Stimulated activated CD8-positive, alpha-beta memory T cell treated with anti-CD3 and anti-CD28 coated beads, Interleukin-7, amount 100 ng/mL, for 24 hours (primary cell): ENCODE measurements at regions not wholly inside any gene's neighbourhood (a gene's known extent, or its start where the extent isn't known, plus 50 kb on each side); places are given as distances from the start of the nearest gene placed in this dataset.
"Not testable (repeated sequence)": the region's sequence is repeated elsewhere in the genome, so short reads cannot be mapped to it uniquely, and the experiment has no call there.

Experiments used
- DNase-seq: peaks from one replicate; pipeline ENCODE4 v3.0.0-alpha.2; 2020; ENCODE audit warnings: low read depth

DNA sequence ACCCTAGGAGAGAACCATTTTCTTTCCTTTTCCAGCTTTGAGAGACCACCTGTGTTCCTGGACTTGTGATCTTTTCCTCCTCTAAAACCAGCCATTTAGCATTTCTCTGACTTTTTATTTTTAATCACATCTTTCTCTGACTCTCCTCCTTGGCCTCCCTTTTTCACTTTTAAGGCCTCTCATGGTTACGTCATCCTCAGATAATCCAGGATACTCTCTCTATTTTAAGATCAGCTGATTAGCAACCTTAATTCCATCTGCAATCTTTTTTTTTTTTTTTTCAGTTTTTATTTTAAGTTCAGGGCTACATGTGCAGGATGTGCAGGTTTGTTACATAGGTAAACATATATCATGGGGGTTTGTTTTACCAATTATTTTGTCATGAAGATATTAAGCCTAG, 54.0 kb downstream of the RFPL4B start:
- DNase-seq = no peak

- no peak for DNase-seq
These were observed 60.0 kb downstream of the RFPL4B start for GRCh38 chr6:112407101-112407590.

GRCh38 chr6:112408522-112408921, 61.4 kb downstream of the RFPL4B start:
- no peak for DNase-seq

- no peak for DNase-seq
These were observed 62.2 kb downstream of the RFPL4B start for GRCh38 chr6:112409311-112409710.

GRCh38 chr6:112413780-112414179, 66.7 kb downstream of the RFPL4B start:
- no peak for DNase-seq

DNA sequence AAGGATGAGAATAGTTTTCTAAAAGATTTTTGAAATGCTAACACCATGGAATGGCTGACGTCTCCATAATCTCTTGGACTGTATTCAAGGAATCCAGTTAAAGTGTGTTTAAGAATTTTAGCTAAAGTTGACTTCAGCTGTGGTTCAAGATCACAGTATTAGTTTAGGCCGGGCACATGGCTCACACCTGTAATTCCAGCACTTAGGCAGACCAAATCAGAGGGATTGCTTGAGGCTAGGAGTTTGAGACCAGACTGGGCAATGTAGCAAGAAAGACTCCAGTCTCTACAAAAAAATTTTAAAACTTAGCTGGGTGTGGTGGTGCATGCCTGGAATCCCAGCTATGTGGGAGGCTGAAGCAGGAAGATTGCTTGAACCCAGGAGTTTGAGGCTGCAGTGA, 68.2 kb downstream of the RFPL4B start:
- no peak for DNase-seq

- DNase-seq = no peak
These were observed 69.7 kb downstream of the RFPL4B start for GRCh38 chr6:112416866-112417265.

DNA sequence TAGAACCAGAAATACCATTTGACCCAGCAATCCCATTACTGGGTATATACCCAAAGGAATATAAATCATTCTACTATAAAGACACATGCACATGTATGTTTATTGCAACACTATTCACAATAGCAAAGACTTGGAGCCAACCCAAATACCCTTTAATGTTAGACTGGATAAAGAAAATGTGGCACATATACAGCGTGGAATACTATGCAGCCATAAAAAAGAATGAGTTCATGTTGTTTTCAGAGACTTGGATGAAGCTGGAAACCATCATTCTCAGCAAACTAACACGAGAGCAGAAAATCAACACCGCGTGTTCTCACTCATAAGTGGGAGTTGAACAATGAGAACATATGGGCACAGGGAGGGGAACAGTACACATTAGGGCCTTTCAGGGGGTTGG, 79.9 kb downstream of the RFPL4B start:
- not testable (repeated sequence) for DNase-seq

DNA sequence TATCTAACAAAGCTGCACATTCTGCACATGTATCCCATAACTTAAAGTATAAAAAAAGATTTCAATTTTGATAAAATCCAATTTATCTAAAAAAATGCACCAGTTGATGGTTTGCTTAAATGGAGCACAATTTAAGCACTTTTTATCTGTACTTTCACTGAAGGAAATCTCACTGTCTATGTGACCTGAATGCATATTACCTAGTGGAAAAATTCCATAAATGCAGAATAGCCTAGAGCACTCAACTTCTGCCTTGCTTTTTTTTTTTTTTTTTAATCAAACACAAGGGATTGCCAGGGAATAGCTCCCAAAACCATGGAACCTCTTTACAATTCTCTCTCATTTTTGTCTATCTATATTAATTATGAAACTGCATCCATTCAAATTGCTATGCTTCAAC, 80.4 kb downstream of the RFPL4B start:
- no peak for DNase-seq

DNA sequence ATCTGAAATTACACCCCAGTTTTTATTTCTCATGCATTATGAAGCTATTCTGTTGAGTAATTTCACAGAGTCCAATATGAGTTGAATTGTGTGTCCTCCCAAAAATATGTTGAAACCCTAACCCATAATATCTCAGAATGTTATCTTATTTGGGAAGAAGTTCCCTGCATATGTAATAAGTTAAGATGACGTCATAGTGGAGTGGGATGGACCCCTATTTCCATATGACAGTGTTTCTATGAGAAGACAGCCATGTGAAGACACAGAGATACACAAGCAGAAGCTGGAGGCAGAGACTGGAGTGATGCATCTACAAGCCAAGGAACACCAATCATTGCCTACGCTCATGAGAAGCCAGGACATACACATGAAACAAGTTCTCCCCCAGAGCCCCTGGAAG, 81.3 kb downstream of the RFPL4B start:
- DNase-seq = no peak

- DNase-seq = no peak
These were observed 82.1 kb downstream of the RFPL4B start for GRCh38 chr6:112429226-112429625.

- no peak for DNase-seq
These were observed 84.7 kb downstream of the RFPL4B start for GRCh38 chr6:112431803-112432202.

- DNase-seq = no peak
These were observed 85.7 kb downstream of the RFPL4B start for GRCh38 chr6:112432853-112433252.

DNA sequence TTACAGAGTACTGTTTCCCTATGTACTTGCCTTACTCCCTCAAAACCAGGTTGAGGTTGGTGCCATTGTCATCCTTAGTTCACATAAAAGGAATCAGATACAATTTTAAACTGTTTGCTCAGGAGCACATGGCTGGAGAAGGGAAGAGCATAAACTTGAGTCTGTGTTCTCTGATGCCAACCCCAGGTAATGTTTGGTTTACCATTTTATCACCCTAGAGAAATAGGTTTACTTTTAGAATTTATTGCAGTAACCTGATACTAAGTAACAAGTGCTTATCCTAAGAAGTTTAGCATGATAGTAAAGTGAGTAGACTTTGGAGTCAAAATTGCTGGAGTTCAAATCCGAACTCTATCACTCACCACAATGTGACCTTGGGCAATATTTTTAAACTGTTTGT, 86.3 kb downstream of the RFPL4B start:
- DNase-seq = no peak

- no peak for DNase-seq
These were observed 87.8 kb downstream of the RFPL4B start for GRCh38 chr6:112434896-112435435.

DNA sequence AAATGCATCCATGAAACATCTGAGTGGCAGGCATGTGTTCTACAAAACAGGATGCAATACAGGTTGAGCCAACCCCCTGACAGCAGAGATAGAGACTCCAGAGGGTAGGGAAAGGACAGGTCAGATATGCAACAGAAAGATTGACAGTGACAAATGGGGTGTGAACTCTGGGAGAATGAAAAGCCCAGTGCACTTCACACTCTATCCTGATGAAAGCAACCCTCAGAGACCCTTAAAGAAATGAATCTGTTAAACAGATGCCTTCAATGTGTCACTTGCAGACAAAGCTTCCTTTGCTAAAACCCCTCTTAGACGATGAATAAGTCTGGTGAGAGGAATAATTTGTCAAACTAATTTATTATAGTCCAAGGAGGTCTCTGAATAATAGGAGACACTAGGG, 89.9 kb downstream of the RFPL4B start:
- DNase-seq = no peak

- no peak for DNase-seq
These were observed 91.9 kb downstream of the RFPL4B start for GRCh38 chr6:112439010-112439409.

- DNase-seq = no peak
These were observed 92.3 kb downstream of the RFPL4B start for GRCh38 chr6:112439432-112439831.

DNA sequence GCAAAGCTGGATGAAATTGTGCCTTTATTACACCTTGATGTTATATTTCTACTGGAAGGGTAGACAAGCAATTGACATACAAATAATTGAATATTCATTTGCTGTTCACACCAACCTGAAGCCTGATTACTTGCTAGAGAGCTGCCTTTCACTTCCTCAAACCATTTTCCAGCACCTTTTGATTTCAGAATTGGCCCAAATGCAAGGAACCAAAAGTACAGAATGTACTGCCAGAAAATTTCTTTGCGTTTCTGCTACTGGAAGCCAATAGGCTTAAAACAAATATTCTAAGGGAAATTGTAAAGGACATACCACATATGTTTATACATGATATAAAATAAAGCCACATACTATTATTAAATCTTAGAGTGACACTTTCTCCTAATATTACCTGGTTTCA, 94.5 kb downstream of the RFPL4B start:
- no peak for DNase-seq

- no peak for DNase-seq
These were observed 96.3 kb downstream of the RFPL4B start for GRCh38 chr6:112443179-112444065.

DNA sequence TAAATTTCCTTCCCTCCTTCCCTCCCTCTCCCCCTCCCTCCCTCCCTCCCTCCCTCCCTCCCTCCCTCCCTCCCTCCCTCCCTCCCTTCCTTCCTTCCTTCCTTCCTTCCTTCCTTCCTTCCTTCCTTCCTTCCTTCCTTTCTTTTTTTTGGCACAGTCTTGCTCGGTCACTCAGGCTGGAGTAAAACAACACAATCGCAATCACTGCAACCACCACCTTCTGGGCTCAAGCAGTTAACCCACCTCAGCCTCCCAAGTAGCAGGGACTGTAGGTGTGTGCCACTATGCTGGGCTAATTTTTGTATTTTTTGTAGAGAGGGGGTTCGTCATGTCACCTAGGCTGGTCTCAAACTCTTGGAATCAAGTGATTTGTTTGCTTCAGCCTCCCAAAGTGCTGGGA, 101.7 kb downstream of the RFPL4B start:
- not testable (repeated sequence) for DNase-seq

GRCh38 chr6:112450663-112451062, 103.5 kb downstream of the RFPL4B start:
- no peak for DNase-seq

DNA sequence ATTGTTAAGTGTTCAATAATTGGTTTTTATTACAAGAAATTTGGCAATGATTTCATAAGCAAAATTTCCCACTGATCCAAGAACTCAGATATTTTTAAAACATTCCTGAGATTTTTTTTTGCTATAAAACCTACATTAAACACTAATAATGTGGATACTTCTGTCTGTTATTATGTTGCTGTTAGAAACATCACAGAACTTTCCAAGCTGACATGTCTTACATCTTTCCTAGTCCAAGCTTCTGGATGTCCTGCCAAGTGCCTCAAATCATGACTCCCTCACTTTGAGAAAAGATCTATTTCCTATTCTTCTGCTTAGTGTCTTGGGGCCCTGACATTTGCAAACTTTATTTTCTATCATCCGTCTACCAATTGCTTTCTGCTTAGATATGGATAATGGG, 110.8 kb downstream of the RFPL4B start:
- no peak for DNase-seq
